HG03159 (cell line): ENCODE measurements at regions not wholly inside any gene's neighbourhood (a gene's known extent, or its start where the extent isn't known, plus 50 kb on each side); places are given as distances from the start of the nearest gene placed in this dataset.
"Not testable (repeated sequence)": the region's sequence is repeated elsewhere in the genome, so short reads cannot be mapped to it uniquely, and the experiment has no call there.

Source experiments
- ATAC-seq: cut with Tn5 transposase; IDR thresholded peaks from one replicate; pipeline ENCODE4 v1.9.1; 2021; ENCODE audit warnings: mild to moderate bottlenecking, moderate library complexity; ENCODE audit not compliant: unreplicated experiment

- ATAC-seq = no peak
Observed at GRCh38 chr2:216992056-216992675, 132.3 kb upstream of the TNP1 start.

DNA sequence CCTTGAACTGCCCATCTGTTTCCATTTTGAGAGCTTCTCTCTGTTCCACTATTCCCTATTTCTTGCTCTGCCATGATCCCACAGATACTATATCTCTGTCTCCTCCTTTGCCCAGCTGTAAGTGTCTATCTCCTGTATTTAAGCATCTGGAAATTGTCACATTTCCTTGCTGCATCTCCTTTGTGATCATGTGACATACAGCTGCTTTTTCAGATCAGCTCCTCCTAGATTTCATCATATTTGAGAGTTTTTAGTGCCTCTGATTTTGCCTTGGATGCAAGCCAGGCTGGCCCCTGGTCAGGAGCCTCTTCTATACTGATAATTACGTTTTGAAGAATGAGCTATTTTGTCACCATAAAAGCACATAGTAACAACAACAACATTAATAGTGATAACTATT lies 131.7 kb upstream of the TNP1 start:
- ATAC-seq = no peak

DNA sequence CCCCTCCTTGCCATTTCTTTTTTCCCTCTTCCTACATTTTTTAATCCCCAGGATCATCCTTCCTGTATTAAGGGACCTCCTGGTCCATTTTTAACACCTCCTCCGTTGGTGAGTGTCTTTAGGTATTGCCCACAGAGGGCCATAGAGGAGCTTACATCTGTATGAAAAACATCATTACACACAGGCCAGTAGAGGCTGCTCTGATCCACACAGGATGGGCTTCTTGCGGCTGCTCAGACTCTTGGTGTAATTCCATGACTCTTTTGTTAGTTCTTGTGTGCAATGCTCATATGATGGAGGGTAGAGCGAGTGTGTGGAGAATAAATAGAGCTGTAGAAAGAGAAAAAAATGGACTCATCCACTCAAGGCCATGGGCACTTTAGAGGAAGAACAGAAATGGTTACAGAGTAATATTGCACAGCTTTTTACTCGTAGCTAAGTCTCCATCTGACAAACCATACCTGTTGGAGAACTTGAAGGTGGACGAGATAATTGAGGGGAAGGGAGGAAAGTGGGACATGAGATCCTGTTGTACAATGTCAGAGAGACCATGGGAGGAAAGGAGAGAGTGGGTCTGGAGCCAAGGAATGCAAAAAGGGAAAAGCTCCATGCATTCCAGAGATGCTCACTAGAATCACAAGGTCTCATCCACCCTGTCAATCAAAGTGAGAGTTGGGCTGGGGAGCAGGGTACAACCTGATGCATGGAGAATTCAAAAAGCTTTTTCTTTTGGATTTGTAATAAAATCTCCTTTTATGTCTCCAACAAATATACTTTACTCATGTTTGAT lies 129.7 kb upstream of the TNP1 start:
- no peak for ATAC-seq

GRCh38 chr2:216987252-216987821 lies 127.5 kb upstream of the TNP1 start:
- no peak for ATAC-seq

- no peak for ATAC-seq
Observed at GRCh38 chr2:216985658-216986141, 125.8 kb upstream of the TNP1 start.

DNA sequence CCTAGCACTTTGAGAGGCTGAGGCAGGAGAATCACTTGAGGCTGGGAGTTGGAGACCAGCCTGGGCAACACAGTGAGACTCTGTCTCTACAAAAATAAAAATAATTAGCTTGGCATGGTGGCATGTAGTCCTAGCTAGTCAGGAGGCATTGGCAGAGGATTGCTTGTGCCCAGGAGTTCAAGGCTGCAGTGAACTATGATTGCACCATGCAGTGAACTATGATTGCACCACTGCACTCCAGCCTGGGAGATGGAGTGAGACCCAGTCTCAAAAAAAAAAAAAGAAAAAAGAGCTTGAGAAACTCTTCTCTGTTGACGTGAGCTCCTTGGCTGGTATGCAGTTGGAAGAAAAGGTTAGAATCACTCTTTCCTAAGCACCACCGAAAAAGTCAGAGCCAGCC lies 125.1 kb upstream of the TNP1 start:
- ATAC-seq = no peak

DNA sequence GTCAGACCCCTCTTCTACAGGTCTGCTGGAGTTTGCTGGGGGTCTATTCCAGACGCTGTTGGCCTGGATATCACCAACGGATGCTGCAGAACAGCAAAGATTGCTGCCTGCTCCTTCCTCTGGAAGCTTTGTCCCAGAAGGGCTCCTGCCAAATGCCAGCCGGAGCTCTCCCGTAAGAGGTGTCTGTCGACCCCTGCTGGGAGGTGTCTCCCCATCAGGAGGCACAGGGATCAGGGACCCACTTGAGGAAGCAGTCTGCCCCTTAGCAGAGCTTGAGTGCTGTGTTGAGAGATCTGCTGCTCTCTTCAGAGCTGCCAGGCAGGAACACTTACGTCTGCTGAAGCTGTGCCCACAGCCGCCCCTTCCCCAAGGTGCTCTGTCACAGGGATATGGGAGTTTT lies 122.1 kb upstream of the TNP1 start:
- ATAC-seq = not testable (repeated sequence)

DNA sequence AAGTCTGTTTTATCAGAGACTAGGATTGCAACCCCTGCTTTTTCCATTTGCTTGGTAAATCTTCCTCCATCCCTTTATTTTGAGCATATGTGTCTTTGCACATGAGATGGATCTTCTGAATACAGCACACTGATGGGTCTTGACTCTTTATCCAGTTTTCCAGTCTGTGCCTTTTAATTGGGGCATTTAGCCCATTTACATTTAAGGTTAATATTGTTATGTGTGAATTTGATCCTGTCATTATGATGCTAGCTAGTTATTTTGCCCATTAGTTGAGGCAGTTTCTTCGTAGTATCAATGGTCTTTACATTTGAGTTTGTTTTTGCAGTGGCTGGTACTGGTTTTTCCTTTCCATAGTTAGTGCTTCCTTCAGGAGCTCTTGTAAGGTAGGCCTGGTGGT lies 120.6 kb upstream of the TNP1 start:
- not testable (repeated sequence) for ATAC-seq

- ATAC-seq = no peak
Observed at GRCh38 chr2:216974321-216975302, 114.7 kb upstream of the TNP1 start.

GRCh38 chr2:216971593-216971992 lies 111.7 kb upstream of the TNP1 start:
- no peak for ATAC-seq

GRCh38 chr2:216970359-216970915 lies 110.6 kb upstream of the TNP1 start:
- ATAC-seq = no peak

- no peak for ATAC-seq
Observed at GRCh38 chr2:216967889-216968288, 108.0 kb upstream of the TNP1 start.

- no peak for ATAC-seq
Observed at GRCh38 chr2:216960671-216961268, 100.9 kb upstream of the TNP1 start.

GRCh38 chr2:216959433-216959832 lies 99.6 kb upstream of the TNP1 start:
- no peak for ATAC-seq

DNA sequence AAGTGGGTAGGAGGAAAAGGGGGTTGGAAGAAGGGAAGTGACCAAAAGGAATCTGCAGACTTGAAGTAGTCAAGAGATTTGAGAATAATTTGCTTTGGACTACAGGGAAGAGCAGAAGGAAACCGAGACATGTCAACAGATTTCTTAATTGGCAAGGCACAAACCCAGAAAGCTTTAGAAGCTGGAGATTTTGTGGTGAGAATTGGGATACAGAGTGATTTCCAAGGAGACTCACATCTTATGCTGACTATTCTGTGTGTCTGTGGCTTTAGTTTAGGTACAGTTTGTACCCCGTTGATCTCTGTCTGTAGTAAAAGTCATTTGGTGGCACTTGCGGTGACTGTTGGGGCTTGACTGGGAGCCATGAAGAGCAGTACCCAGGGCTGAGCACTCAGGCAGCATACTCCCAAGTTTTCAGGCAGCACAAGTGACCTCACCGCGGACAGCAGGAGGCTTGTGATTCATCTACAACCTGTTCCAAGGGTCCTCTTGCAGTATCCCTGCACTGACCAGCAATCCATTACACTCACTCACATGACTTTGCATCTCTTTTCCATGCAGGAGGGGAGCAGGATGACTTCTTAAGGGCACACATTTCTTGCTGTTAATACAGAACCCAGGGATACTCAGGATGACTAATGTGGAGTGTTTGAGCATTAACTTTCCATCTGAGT lies 97.1 kb upstream of the TNP1 start:
- no peak for ATAC-seq

GRCh38 chr2:216951171-216951570 lies 91.3 kb upstream of the TNP1 start:
- no peak for ATAC-seq

GRCh38 chr2:216950547-216950946 lies 90.7 kb upstream of the TNP1 start:
- ATAC-seq = no peak

GRCh38 chr2:216949700-216950413 lies 90.0 kb upstream of the TNP1 start:
- ATAC-seq = no peak

GRCh38 chr2:216947055-216947454 lies 87.2 kb upstream of the TNP1 start:
- no peak for ATAC-seq
